Stomach (tissue), 8 donors: ENCODE measurements at regions not wholly inside any gene's neighbourhood (a gene's known extent, or its start where the extent isn't known, plus 50 kb on each side); places are given as distances from the start of the nearest gene placed in this dataset.

Experiments used
- DNase-seq, 2 donors: peaks; one replicate each; pipeline versions ENCODE4 v3.0.0 to v3.0.0-alpha.2; 2013 to 2019
- H3K27ac ChIP-seq, 5 donors: fragments of 200-600 bp in 4 of 5; sonication (generic) in 4 of 5; one replicate each; pipeline ENCODE4 v1.5.1; 2013 to 2019; ENCODE audit warnings: mild to moderate bottlenecking in 1 of 5, moderate library complexity in 1 of 5
- H3K27me3 ChIP-seq, 3 donors: fragments of 200-600 bp; sonication (generic); one replicate each; pipeline ENCODE4 v1.5.1; 2017 to 2019; ENCODE audit warnings: mixed run types in 1 of 3
- H3K36me3 ChIP-seq, 4 donors: fragments of 200-600 bp; sonication (generic); 1 replicate in 3 of 4; 2 replicates in 1 of 4; pipeline ENCODE4 v1.5.1; 2016 to 2019
- H3K4me1 ChIP-seq, 4 donors: fragments of 200-600 bp; sonication (generic); one replicate each; pipeline ENCODE4 v1.5.1; 2016 to 2019
- H3K4me3 ChIP-seq, 4 donors: fragments of 200-600 bp; sonication (generic) in 3 of 4; one replicate each; pipeline ENCODE4 v1.5.1; 2016 to 2019; ENCODE audit warnings: mild to moderate bottlenecking in 1 of 4
- H3K9me3 ChIP-seq, 4 donors: fragments of 200-600 bp; sonication (generic); one replicate each; pipeline ENCODE4 v1.5.1; 2016 to 2019
- EP300 ChIP-seq: sonication (generic); formaldehyde crosslinking; IDR thresholded peaks from one replicate; pipeline ENCODE4 v1.6.1; 2017; ENCODE audit warnings: antibody characterized with exemption
- POLR2A ChIP-seq, 4 donors: fragments of 450-650 bp; IDR thresholded peaks; one replicate each; pipeline ENCODE4 v1.6.1; 2016; ENCODE audit warnings: antibody characterized with exemption in 4 of 4, control low read depth in 2 of 4, mild to moderate bottlenecking in 1 of 4, moderate library complexity in 1 of 4
- POLR2AphosphoS5 ChIP-seq, 3 donors: sonication (generic); formaldehyde crosslinking; IDR thresholded peaks; one replicate each; pipeline ENCODE4 v1.6.1; 2016; ENCODE audit warnings: antibody characterized with exemption in 3 of 3
- WGBS, 5 donors: extraction: QIAGEN DNeasy Blood & Tissue Kit in 3 of 5; methylation state at CpG; one replicate each; pipeline versions ENCODE4 v1.1.5 to v1.1.7; 2013 to 2018; 5-methylcytosine and 5-hydroxymethylcytosine counted together
- intact Hi-C: fragments of 100-400 bp; cut with DNase I; formaldehyde crosslinking; loops from one replicate; pipeline ENCODE4 v1.15.1; 2023; ENCODE audit warnings: low total_unique reads
- TF ChIP-seq, protein P1 (sequence below), 7 experiments: fragments of 450-650 bp in 4 of 7; fragments of 200-600 bp in 3 of 7; sonication (generic) in 3 of 7; IDR thresholded peaks; one replicate each; pipeline ENCODE4 v1.5.1; 2016 to 2019; ENCODE audit warnings: antibody characterized with exemption in 7 of 7, control low read depth in 2 of 7, mild to moderate bottlenecking in 1 of 7
- donor health status: healthy with polysubstance abuse.
- donor health status: Bipolar disorder and iron deficiency.
- donor health status: healthy.

DNA sequence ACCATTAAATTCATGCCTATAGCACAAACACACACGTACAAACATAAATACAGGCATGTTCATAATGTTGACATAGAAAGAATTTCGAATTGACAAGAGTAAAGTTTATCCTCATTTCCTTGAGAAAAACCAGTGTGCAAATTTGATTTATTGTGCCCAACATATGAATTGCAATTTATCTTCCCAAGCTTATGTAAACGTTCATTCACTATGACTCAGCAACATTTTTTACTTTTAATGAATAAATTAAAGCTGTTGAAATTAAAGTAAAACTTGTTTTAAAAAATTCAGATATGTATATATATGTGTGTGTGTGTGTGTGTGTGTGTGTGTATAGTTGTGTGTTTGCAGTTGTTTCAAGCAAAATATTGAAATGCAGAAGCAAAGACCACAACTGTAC lies 1067.9 kb downstream of the BRINP3 start:
- H3K4me1 ChIP-seq, result no peaks in the 10 kb centered on the region
- no peak for TF ChIP-seq POLR2A (IDR thresholded peaks at IDR 0.05)
- TF ChIP-seq, protein P1, sequence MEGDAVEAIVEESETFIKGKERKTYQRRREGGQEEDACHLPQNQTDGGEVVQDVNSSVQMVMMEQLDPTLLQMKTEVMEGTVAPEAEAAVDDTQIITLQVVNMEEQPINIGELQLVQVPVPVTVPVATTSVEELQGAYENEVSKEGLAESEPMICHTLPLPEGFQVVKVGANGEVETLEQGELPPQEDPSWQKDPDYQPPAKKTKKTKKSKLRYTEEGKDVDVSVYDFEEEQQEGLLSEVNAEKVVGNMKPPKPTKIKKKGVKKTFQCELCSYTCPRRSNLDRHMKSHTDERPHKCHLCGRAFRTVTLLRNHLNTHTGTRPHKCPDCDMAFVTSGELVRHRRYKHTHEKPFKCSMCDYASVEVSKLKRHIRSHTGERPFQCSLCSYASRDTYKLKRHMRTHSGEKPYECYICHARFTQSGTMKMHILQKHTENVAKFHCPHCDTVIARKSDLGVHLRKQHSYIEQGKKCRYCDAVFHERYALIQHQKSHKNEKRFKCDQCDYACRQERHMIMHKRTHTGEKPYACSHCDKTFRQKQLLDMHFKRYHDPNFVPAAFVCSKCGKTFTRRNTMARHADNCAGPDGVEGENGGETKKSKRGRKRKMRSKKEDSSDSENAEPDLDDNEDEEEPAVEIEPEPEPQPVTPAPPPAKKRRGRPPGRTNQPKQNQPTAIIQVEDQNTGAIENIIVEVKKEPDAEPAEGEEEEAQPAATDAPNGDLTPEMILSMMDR (IDR thresholded peaks at IDR 0.05), result no peak
- TF ChIP-seq EP300, result no peak

DNA sequence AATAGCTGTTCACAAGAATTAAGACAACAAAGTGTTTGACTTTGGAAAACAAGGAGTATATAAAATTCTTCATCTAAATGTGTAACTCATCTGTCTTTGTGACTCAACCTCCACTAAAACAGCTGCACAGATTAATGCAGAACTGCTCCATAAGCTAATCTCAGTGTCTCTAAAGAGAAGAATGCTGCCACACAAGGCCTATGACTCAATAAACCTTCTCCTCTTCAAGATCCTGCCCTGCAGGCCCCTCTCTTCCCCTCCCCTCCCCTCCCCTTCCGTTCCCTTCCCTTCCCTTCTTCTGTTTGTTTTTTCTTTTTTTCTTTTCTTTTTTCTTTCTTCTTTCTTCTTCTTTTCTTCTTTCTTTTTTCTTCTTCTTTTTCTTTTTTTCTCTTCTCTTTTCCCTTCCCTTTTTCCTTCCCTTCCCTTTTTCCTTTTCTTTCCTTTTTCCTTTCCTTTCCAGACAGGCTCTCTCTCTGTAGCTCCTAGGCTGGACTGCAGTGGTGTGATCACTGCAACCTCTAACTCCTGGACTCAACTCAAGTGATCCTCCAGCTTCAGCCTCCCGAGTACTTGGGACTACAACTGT lies 1052.8 kb downstream of the BRINP3 start:
- no peaks in the 10 kb centered on the region for H3K27me3 ChIP-seq
- H3K9me3 ChIP-seq, result no peaks in the 10 kb centered on the region
- H3K4me3 ChIP-seq, result no peak overlapping the region
- DNase-seq, result no peak
- TF ChIP-seq POLR2AphosphoS5 (IDR thresholded peaks at IDR 0.05) (no peak), POLR2A (IDR thresholded peaks at IDR 0.05) (no peak), EP300 (no peak)
- TF ChIP-seq, protein P1 (IDR thresholded peaks at IDR 0.05), result no peak
- 64 to 80% (median 76%) methylated on average over 2 of the region's 2 CpGs for WGBS, 5 donors
- no peak overlapping the region for H3K27ac ChIP-seq
- H3K36me3 ChIP-seq, result no peaks in the 10 kb centered on the region
- intact Hi-C loops, result no loop called here
- H3K4me1 ChIP-seq, result no peaks in the 10 kb centered on the region

More for the DNA sequence above, 1067.9 kb downstream of the BRINP3 start:
- Histone ChIP-seq H3K36me3 (no peaks in the 10 kb centered on the region), H3K27me3 (no peaks in the 10 kb centered on the region), H3K4me3 (no peak overlapping the region), H3K9me3 (peaks cover 0 to 7% (median 0%) of the 10 kb centered on the region in 4 donors), H3K27ac (no peak overlapping the region)
- WGBS, 5 donors, result 9 to 18% (median 16%) methylated on average over 3 of the region's 3 CpGs
- intact Hi-C loops, result no loop called here
- DNase-seq, result no peak

DNA sequence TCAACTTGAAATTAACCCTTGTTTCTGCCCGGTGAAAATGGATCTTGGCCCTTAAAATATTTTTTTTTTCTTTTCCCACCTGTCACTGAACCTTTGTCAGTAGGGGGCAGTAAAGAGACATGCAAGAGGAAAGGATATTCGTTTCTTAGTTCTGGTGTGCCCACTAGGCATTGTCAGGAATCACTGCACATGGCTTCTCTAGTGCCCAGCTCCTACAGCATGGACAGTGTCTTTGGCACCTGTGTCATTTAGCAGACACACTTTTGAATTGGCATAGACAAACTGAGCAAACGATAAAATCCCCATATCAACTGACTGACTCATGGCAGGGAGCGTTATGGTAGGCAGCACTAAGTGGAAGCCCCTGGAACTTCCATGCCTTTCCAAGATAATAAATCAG lies 1048.1 kb downstream of the BRINP3 start:
- DNase-seq, result peak in 1 of 2 donors; percentile 17
- Histone ChIP-seq H3K4me3 (no peak overlapping the region), H3K4me1 (no peaks in the 10 kb centered on the region), H3K27me3 (no peaks in the 10 kb centered on the region), H3K36me3 (no peaks in the 10 kb centered on the region), H3K27ac (no peak overlapping the region), H3K9me3 (no peaks in the 10 kb centered on the region)
- 57 to 73% (median 66%) methylated on average over 4 of the region's 4 CpGs for WGBS, 5 donors
- intact Hi-C loops, result no loop called here
- TF ChIP-seq POLR2AphosphoS5 (IDR thresholded peaks at IDR 0.05), result no peak
- no peak for TF ChIP-seq POLR2A (IDR thresholded peaks at IDR 0.05)
- TF ChIP-seq EP300, result no peak
- TF ChIP-seq, protein P1 (IDR thresholded peaks at IDR 0.05), result peak in 4 of 7 experiments; percentile 9 to 59 (median 36)

DNA sequence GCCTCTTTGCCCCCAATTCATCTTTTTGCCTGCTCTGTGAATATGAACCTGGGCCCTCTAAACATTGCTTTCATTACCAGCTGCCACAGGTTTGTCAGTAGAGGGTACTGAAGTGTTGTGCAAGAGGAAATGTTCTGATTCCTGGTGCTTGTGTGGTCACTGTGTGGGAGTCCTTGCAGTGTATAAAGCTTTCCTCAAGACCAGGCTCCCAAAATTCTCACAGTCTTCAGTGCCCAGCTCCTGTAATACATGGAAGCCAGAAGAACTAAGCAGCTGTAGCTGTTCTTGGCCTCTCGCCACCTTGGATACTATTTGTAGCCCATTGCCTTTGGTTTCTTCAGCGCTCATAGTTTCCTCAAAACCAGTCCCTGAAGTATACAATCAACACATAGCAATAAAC lies 1046.2 kb downstream of the BRINP3 start:
- no peak overlapping the region for H3K4me3 ChIP-seq
- 82 to 89% (median 84%) methylated on average over 2 of the region's 2 CpGs for WGBS, 5 donors

More for the DNA sequence above, 1046.2 kb downstream of the BRINP3 start:
- no peak for TF ChIP-seq POLR2AphosphoS5 (IDR thresholded peaks at IDR 0.05)
- no peak for TF ChIP-seq EP300
- TF ChIP-seq POLR2A (IDR thresholded peaks at IDR 0.05), result no peak
- TF ChIP-seq, protein P1 (IDR thresholded peaks at IDR 0.05), result no peak
- Histone ChIP-seq H3K36me3 (no peaks in the 10 kb centered on the region), H3K4me1 (no peaks in the 10 kb centered on the region), H3K9me3 (no peaks in the 10 kb centered on the region), H3K27me3 (no peaks in the 10 kb centered on the region), H3K27ac (no peak overlapping the region)
- peak in 1 of 2 donors; percentile 4 for DNase-seq
- intact Hi-C loops, result no loop called here
